ENCODE measurements at regions not wholly inside any gene's neighbourhood (a gene's known extent, or its start where the extent isn't known, plus 50 kb on each side); places are given as distances from the start of the nearest gene placed in this dataset.

DNA sequence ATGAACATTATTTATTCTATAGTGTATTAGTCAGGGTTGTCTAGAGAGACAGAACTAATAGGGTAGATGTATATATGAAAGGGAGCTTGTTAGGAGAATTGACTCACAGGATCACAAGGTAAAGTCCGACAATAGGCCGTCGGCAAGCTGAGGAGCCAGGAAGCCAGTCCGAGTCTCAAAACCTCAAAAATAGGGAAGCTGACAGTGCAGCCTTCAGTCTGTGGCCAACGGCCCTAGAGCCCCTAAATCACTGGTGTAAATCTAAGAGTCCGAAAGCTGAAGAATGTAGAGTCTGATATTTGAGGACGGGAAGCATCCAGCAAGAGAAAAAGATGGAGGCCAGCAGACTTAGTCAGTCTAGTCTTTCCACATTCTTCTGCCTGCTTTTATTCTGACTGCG lies 912.2 kb downstream of the FLRT2 start:
- CTCF ChIA-PET: no interaction called here
- intact Hi-C loops (cut with micrococcal nuclease) (no loop called here), in situ Hi-C loops (cut with MboI; ENCODE audit: low sequenced_read_pairs) (no loop called here), dilution Hi-C loops (cut with HindIII; ENCODE audit: low sequenced_read_pairs, unreplicated experiment) (no loop called here)
- DNase-seq (no peak), ATAC-seq (ENCODE audit: low read depth) (no peak)
- H2BK20ac ChIP-seq (ENCODE audit: low read depth, low read length): no peak overlapping the region
- H3K9me3 ChIP-seq (ENCODE audit: control insufficient read depth, insufficient read depth, low read length): no peaks in the 10 kb centered on the region
- POLR2A ChIA-PET (ENCODE audit: unreplicated experiment): no interaction called here
- no peak overlapping the region for H2BK5ac ChIP-seq (ENCODE audit: low read depth, low read length, poor library complexity, severe bottlenecking)
- H2AK5ac ChIP-seq (ENCODE audit: low read depth, low read length): no peak overlapping the region
- no peak overlapping the region for H3K14ac ChIP-seq (replicated peaks; ENCODE audit: low read depth, low read length)
- H4K5ac ChIP-seq (ENCODE audit: low read depth, low read length): no peak overlapping the region
- no peak overlapping the region for H2BK15ac ChIP-seq (ENCODE audit: low read depth, low read length)
- no peak overlapping the region for H2AK9ac ChIP-seq (replicated peaks; ENCODE audit: low read depth, low read length, poor library complexity)
- H3K9ac ChIP-seq (ENCODE audit: low read depth, low read length): no peak overlapping the region
- no peak overlapping the region for H3K27ac ChIP-seq (ENCODE audit: insufficient read depth, low read length)
- H3K4me1 ChIP-seq (ENCODE audit: control insufficient read depth, insufficient read depth, low read length): no peaks in the 10 kb centered on the region
- no peak overlapping the region for H3K56ac ChIP-seq (ENCODE audit: extremely low read depth, insufficient read depth, low read length)
- no peak overlapping the region for H4K91ac ChIP-seq (ENCODE audit: insufficient read depth, low read depth, low read length)
- H4K20me1 ChIP-seq (ENCODE audit: insufficient read depth, low read length): no peaks in the 10 kb centered on the region
- H3K4ac ChIP-seq (ENCODE audit: low read depth, low read length): no peak overlapping the region
- no peak overlapping the region for H3K4me3 ChIP-seq (ENCODE audit: insufficient read depth, low read depth, low read length)
- H3K4me2 ChIP-seq (ENCODE audit: low read depth, low read length): no peak overlapping the region
- H3K27me3 ChIP-seq (ENCODE audit: control insufficient read depth, insufficient read depth, low read length): no peaks in the 10 kb centered on the region
- BruUV-seq (replicated peaks): no TSS peak
- no peaks in the 10 kb centered on the region for H3K9me1 ChIP-seq (ENCODE audit: insufficient read depth, low read length)
- no peak overlapping the region for H3K18ac ChIP-seq (ENCODE audit: low read depth, low read length)
- no peak overlapping the region for H3K23ac ChIP-seq (ENCODE audit: low read depth, low read length)
- no peaks in the 10 kb centered on the region for H3K36me3 ChIP-seq (ENCODE audit: control insufficient read depth, insufficient read depth, low read length)
- no peak overlapping the region for H2AFZ ChIP-seq (replicated peaks; ENCODE audit: low read length, poor library complexity)
- 97% methylated on average over 6 of the region's 8 CpGs; no CpG with 5 or more reads in 1 of the 2 experiments for WGBS, 2 experiments (ENCODE audit: extremely low coverage in 2 of 2, insufficient read length in 1 of 2)
- no peak for TF ChIP-seq CHD1 (IDR thresholded peaks at IDR 0.05; ENCODE audit: low read depth, low read length)
- no peak for TF ChIP-seq ELK1 (IDR thresholded peaks at IDR 0.05; ENCODE audit: borderline replicate concordance, low read depth, low read length)
- no peak overlapping the region for H2BK120ac ChIP-seq (ENCODE audit: low read depth, low read length)
- H3K79me1 ChIP-seq (ENCODE audit: low read depth in 1 of 2, low read length in 2 of 2): no peaks in the 10 kb centered on the region
- H4K8ac ChIP-seq (ENCODE audit: low read depth in 2 of 2, low read length in 2 of 2): no peak overlapping the region

All from IMR-90 (cell line).